ENCODE measurements at regions not wholly inside any gene's neighbourhood (a gene's known extent, or its start where the extent isn't known, plus 50 kb on each side); places are given as distances from the start of the nearest gene placed in this dataset.

DNA sequence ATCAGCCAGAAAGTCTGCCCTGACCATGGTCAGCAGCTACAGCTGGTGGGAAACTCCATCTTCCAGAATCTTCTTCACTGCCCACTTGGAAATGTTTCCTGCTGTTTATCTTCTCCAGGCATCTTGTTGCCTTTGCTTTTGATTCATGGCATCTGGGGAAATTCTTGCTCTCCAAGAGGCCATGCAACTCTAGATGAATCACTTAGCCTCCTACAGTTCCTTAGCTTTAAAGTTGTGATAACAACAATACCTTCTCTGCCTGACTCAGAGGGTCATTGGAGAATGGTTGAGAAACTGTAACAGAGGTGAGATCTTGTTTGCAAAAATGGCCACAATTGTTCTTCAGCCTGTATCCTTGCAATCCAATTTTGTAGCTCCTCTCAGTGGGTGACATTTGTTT, 121.0 kb upstream of the VRK1 start:
- no peaks in the 10 kb centered on the region for H3K79me2 ChIP-seq (ENCODE audit: control insufficient read depth, insufficient read depth, low read length)
- H3K9ac ChIP-seq (ENCODE audit: low read length): no peak overlapping the region
- H3K9me3 ChIP-seq (ENCODE audit: control extremely low read depth in 1 of 3, control insufficient read depth in 2 of 3, insufficient read depth in 1 of 3, low read length in 2 of 3): peaks cover 0 to 7% (median 0%) of the 10 kb centered on the region in 3 donors
- no peaks in the 10 kb centered on the region for H3K4me1 ChIP-seq (ENCODE audit: control insufficient read depth in 2 of 2, insufficient read depth in 2 of 2, low read length in 2 of 2)
- H3K27me3 ChIP-seq (replicated peaks in 1 of 4; ENCODE audit: control extremely low read depth in 1 of 4, control insufficient read depth in 3 of 4, insufficient read depth in 4 of 4, low read length in 3 of 4): peaks cover 0 to 8% (median 0%) of the 10 kb centered on the region in 4 experiments
- Mint-ChIP-seq H3K4me1 (no peaks in the 10 kb centered on the region), H3K4me3 (no peak overlapping the region), H3K27me3 (peaks cover 28% of the 10 kb centered on the region), H3K27ac (no peak overlapping the region), H3K9me3 (ENCODE audit: insufficient read depth) (no peaks in the 10 kb centered on the region)
- CTCF ChIA-PET: no interaction called here
- H3K27ac ChIP-seq (ENCODE audit: low read length in 2 of 2): no peak overlapping the region
- no peak for ATAC-seq (ENCODE audit: low read depth)
- H4K20me1 ChIP-seq (ENCODE audit: control insufficient read depth, insufficient read depth, low read length, poor library complexity, severe bottlenecking): no peaks in the 10 kb centered on the region
- no peak for TF ChIP-seq EZH2 (IDR thresholded peaks at IDR 0.05; ENCODE audit: borderline replicate concordance, insufficient read depth, low read depth, low read length, poor library complexity, severe bottlenecking)
- TF ChIP-seq, protein P1, sequence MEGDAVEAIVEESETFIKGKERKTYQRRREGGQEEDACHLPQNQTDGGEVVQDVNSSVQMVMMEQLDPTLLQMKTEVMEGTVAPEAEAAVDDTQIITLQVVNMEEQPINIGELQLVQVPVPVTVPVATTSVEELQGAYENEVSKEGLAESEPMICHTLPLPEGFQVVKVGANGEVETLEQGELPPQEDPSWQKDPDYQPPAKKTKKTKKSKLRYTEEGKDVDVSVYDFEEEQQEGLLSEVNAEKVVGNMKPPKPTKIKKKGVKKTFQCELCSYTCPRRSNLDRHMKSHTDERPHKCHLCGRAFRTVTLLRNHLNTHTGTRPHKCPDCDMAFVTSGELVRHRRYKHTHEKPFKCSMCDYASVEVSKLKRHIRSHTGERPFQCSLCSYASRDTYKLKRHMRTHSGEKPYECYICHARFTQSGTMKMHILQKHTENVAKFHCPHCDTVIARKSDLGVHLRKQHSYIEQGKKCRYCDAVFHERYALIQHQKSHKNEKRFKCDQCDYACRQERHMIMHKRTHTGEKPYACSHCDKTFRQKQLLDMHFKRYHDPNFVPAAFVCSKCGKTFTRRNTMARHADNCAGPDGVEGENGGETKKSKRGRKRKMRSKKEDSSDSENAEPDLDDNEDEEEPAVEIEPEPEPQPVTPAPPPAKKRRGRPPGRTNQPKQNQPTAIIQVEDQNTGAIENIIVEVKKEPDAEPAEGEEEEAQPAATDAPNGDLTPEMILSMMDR (IDR thresholded peaks at IDR 0.05): no peak
- no peak for DNase-seq
- POLR2A ChIA-PET: no interaction called here
- H2AFZ ChIP-seq (ENCODE audit: insufficient read depth, low read depth, low read length, poor library complexity, severe bottlenecking): no peak overlapping the region
- no peak overlapping the region for H3K4me3 ChIP-seq (ENCODE audit: control extremely low read depth in 1 of 5, extremely low read depth in 1 of 5, insufficient read depth in 1 of 5, low read depth in 2 of 5, low read length in 4 of 5)
- no peaks in the 10 kb centered on the region for H3K36me3 ChIP-seq (replicated peaks in 1 of 2; ENCODE audit: control extremely low read depth in 1 of 2, control insufficient read depth in 1 of 2, extremely low read depth in 1 of 2, insufficient read depth in 2 of 2, low read length in 1 of 2)
- intact Hi-C loops (cut with micrococcal nuclease): no loop called here
- H3K4me2 ChIP-seq (replicated peaks; ENCODE audit: low read depth, low read length, poor library complexity, severe bottlenecking): no peak overlapping the region

DNA sequence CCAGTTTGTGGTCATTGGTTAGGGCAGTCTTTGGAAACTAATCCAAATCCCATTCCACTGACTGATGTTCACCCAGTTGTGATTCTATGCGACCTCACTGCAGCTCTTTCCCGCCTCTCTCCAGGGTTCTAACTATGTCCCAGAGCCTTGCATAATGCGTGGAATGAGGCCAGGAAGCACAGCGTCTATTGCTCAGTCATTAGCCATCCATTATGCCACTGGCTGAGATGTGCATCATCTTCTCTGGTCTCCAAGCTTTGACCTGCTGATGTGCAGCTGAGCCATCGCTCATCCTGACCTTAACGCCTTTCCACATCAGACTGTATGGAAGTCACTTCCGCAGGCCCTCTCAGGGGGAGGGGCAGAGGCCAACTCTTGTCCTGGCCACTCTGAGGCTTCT, 115.4 kb upstream of the VRK1 start:
- Histone ChIP-seq H3K4me1 (ENCODE audit: control insufficient read depth in 2 of 2, insufficient read depth in 2 of 2, low read length in 2 of 2) (no peaks in the 10 kb centered on the region), H4K20me1 (ENCODE audit: control insufficient read depth, insufficient read depth, low read length, poor library complexity, severe bottlenecking) (no peaks in the 10 kb centered on the region), H2AFZ (ENCODE audit: insufficient read depth, low read depth, low read length, poor library complexity, severe bottlenecking) (no peak overlapping the region), H3K4me2 (replicated peaks; ENCODE audit: low read depth, low read length, poor library complexity, severe bottlenecking) (no peak overlapping the region), H3K4me3 (ENCODE audit: control extremely low read depth in 1 of 5, extremely low read depth in 1 of 5, insufficient read depth in 1 of 5, low read depth in 2 of 5, low read length in 4 of 5) (no peak overlapping the region), H3K27ac (ENCODE audit: low read length in 2 of 2) (no peak overlapping the region), H3K9me3 (ENCODE audit: control extremely low read depth in 1 of 3, control insufficient read depth in 2 of 3, insufficient read depth in 1 of 3, low read length in 2 of 3) (peaks cover 0 to 16% (median 0%) of the 10 kb centered on the region in 3 donors), H3K79me2 (ENCODE audit: control insufficient read depth, insufficient read depth, low read length) (no peaks in the 10 kb centered on the region), H3K36me3 (replicated peaks in 1 of 2; ENCODE audit: control extremely low read depth in 1 of 2, control insufficient read depth in 1 of 2, extremely low read depth in 1 of 2, insufficient read depth in 2 of 2, low read length in 1 of 2) (no peaks in the 10 kb centered on the region), H3K9ac (ENCODE audit: low read length) (no peak overlapping the region), H3K27me3 (replicated peaks in 1 of 4; ENCODE audit: control extremely low read depth in 1 of 4, control insufficient read depth in 3 of 4, insufficient read depth in 4 of 4, low read length in 3 of 4) (peaks cover 0 to 4% (median 1%) of the 10 kb centered on the region in 4 experiments)
- ATAC-seq (ENCODE audit: low read depth) (no peak), DNase-seq (no peak)
- intact Hi-C loops (cut with micrococcal nuclease): no loop called here
- H3K4me3 Mint-ChIP-seq: no peak overlapping the region
- POLR2A ChIA-PET: no interaction called here
- H3K9me3 Mint-ChIP-seq (ENCODE audit: insufficient read depth): peaks cover 3% of the 10 kb centered on the region
- WGBS (ENCODE audit: insufficient coverage): 90% methylated on average over 7 of the region's 7 CpGs
- no peaks in the 10 kb centered on the region for H3K4me1 Mint-ChIP-seq
- CTCF ChIA-PET: no interaction called here
- peaks cover 42% of the 10 kb centered on the region for H3K27me3 Mint-ChIP-seq
- H3K27ac Mint-ChIP-seq: no peak overlapping the region
- no peak for TF ChIP-seq EZH2 (IDR thresholded peaks at IDR 0.05; ENCODE audit: borderline replicate concordance, insufficient read depth, low read depth, low read length, poor library complexity, severe bottlenecking)
- TF ChIP-seq, protein P1 (IDR thresholded peaks at IDR 0.05): no peak

Measured in B cell (primary cell).